Spleen (tissue), 11 donors: ENCODE measurements at regions not wholly inside any gene's neighbourhood (a gene's known extent, or its start where the extent isn't known, plus 50 kb on each side); places are given as distances from the start of the nearest gene placed in this dataset.

Source experiments
- DNase-seq: peaks from one replicate; pipeline ENCODE4 v3.0.0-alpha.2; 2020
- H3K27ac ChIP-seq, 8 donors: fragments of 200-600 bp; sonication (generic) in 7 of 8; 1 replicate in 4 of 8; 2 replicates in 4 of 8; pipeline versions ENCODE4 v1.5.0 to v1.8.0; 2016 to 2021; ENCODE audit warnings: inconsistent platforms in 4 of 8, mild to moderate bottlenecking in 4 of 8, moderate library complexity in 1 of 8
- H3K27me3 ChIP-seq, 7 donors: fragments of 200-600 bp; sonication (generic) in 6 of 7; replicated peaks in 1 of 7; 1 replicate in 4 of 7; 2 replicates in 3 of 7; pipeline versions ENCODE4 v1.5.0 to v1.8.0; 2016 to 2021; ENCODE audit warnings: inconsistent platforms in 3 of 7, mild to moderate bottlenecking in 1 of 7
- H3K36me3 ChIP-seq, 6 donors: fragments of 200-600 bp; sonication (generic) in 5 of 6; 1 replicate in 4 of 6; 2 replicates in 2 of 6; pipeline versions ENCODE4 v1.5.0 to v1.8.0; 2016 to 2021; ENCODE audit warnings: inconsistent platforms in 2 of 6
- H3K4me1 ChIP-seq, 6 donors: fragments of 200-600 bp; sonication (generic) in 5 of 6; 1 replicate in 3 of 6; 2 replicates in 3 of 6; pipeline versions ENCODE4 v1.5.0 to v1.8.0; 2016 to 2021; ENCODE audit warnings: inconsistent platforms in 3 of 6
- H3K4me3 ChIP-seq, 8 donors: fragments of 200-600 bp; sonication (generic) in 7 of 8; 1 replicate in 4 of 8; 2 replicates in 4 of 8; pipeline versions ENCODE4 v1.5.0 to v1.8.0; 2016 to 2021; ENCODE audit warnings: inconsistent platforms in 4 of 8, mild to moderate bottlenecking in 4 of 8, moderate library complexity in 2 of 8
- H3K9me3 ChIP-seq, 8 donors: fragments of 200-600 bp; sonication (generic) in 7 of 8; 1 replicate in 4 of 8; 2 replicates in 4 of 8; pipeline versions ENCODE4 v1.5.0 to v1.8.0; 2016 to 2021; ENCODE audit warnings: inconsistent platforms in 4 of 8
- CTCF ChIP-seq, 11 experiments: fragments of 200-600 bp in 7 of 11; fragments of 450-650 bp in 4 of 11; sonication (generic) in 4 of 11; IDR thresholded peaks in 8 of 11; conservative IDR thresholded peaks in 3 of 11; 1 replicate in 7 of 11; 2 replicates in 4 of 11; pipeline versions ENCODE4 v1.4.0 to v1.8.0; 2016 to 2021; ENCODE audit warnings: antibody characterized with exemption in 11 of 11, inconsistent platforms in 4 of 11, mild to moderate bottlenecking in 1 of 11
- POLR2A ChIP-seq, 3 donors: fragments of 450-650 bp; IDR thresholded peaks; one replicate each; pipeline ENCODE4 v1.5.1; 2017; ENCODE audit warnings: antibody characterized with exemption in 3 of 3, mild to moderate bottlenecking in 1 of 3
- POLR2AphosphoS5 ChIP-seq, 3 donors: sonication (generic); formaldehyde crosslinking; IDR thresholded peaks; one replicate each; pipeline ENCODE4 v1.5.1; 2017; ENCODE audit warnings: antibody characterized with exemption in 3 of 3
- WGBS, 5 donors: extraction: QIAGEN DNeasy Blood & Tissue Kit in 3 of 5; methylation state at CpG; one replicate each; pipeline versions ENCODE4 v1.1.5 to v1.1.7; 2013 to 2018; 5-methylcytosine and 5-hydroxymethylcytosine counted together
- intact Hi-C: fragments of 100-400 bp; cut with DNase I; formaldehyde crosslinking; loops from one replicate; pipeline ENCODE4 v1.15.0; 2023; ENCODE audit warnings: low total_unique reads
- donor health status: healthy with polysubstance abuse.
- donor health status: DM: no; HTN: no; CAD: no; lungs with moderate emphysema.
- donor health status: DM: no; HTN: no; CAD: no.
- donor health status: Bipolar disorder and iron deficiency.
- donor health status: healthy.
- donor health status: DM: no; HTN: no; CAD: no.
- donor health status: DM: yes; HTN: yes; CAD: no.

DNA sequence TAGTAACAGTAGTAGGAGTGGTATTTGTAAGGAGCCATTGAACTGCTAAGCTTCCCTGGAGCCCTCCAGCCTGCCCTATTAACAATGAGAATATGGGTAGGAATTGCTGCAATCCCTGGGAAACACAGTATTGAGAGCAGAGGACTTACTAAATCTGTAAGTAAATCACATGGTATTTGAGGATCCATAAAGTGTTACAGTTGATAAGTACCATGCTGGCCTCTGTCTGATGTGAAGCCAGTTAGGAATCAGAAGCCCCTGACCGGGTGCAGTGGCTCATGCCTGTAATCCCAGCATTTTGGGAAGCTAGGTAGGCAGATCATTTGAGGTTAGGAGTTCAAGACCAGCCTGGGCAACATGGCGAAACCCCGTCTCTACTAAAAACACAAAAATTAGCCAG is 224.6 kb downstream of the C1D start:
- Histone ChIP-seq H3K36me3 (no peaks in the 10 kb centered on the region), H3K27me3 (peaks cover 0 to 5% (median 0%) of the 10 kb centered on the region in 7 donors), H3K4me3 (no peak overlapping the region), H3K4me1 (no peaks in the 10 kb centered on the region), H3K9me3 (no peaks in the 10 kb centered on the region), H3K27ac (no peak overlapping the region)
- intact Hi-C loops = no loop called here
- DNase-seq = no peak
- 89 to 94% (median 92%) methylated on average over 3 of the region's 3 CpGs for WGBS, 5 donors
- no peak for TF ChIP-seq CTCF (IDR thresholded peaks at IDR 0.05 in 8 of 11, conservative IDR thresholded peaks at IDR 0.05 in 3 of 11)
- TF ChIP-seq POLR2AphosphoS5 (IDR thresholded peaks at IDR 0.05) = no peak
- no peak for TF ChIP-seq POLR2A (IDR thresholded peaks at IDR 0.05)

GRCh38 chr2:67839242-67839641 is 223.6 kb downstream of the C1D start:
- peaks cover 0 to 9% (median 0%) of the 10 kb centered on the region in 7 donors for H3K27me3 ChIP-seq
- 67 to 87% (median 78%) methylated on average over 3 of the region's 3 CpGs for WGBS, 5 donors
- no peak overlapping the region for H3K27ac ChIP-seq
- H3K4me3 ChIP-seq = no peak overlapping the region
- no peak for DNase-seq
- H3K36me3 ChIP-seq = no peaks in the 10 kb centered on the region
- H3K9me3 ChIP-seq = no peaks in the 10 kb centered on the region
- intact Hi-C loops = no loop called here
- TF ChIP-seq POLR2AphosphoS5 (IDR thresholded peaks at IDR 0.05) = no peak
- no peak for TF ChIP-seq CTCF (IDR thresholded peaks at IDR 0.05 in 8 of 11, conservative IDR thresholded peaks at IDR 0.05 in 3 of 11)
- no peak for TF ChIP-seq POLR2A (IDR thresholded peaks at IDR 0.05)
- no peaks in the 10 kb centered on the region for H3K4me1 ChIP-seq

- intact Hi-C loops = loop anchor here (10.0 kb wide), 1 partner anchor 1415 kb away; no protein-coding TSS in a partner anchor
- Histone ChIP-seq H3K9me3 (no peaks in the 10 kb centered on the region), H3K4me3 (no peak overlapping the region), H3K27me3 (peaks cover 0 to 9% (median 0%) of the 10 kb centered on the region in 7 donors), H3K36me3 (no peaks in the 10 kb centered on the region), H3K4me1 (no peaks in the 10 kb centered on the region), H3K27ac (no peak overlapping the region)
- 71 to 96% (median 87%) methylated on average over 3 of the region's 3 CpGs for WGBS, 5 donors
- no peak for TF ChIP-seq POLR2AphosphoS5 (IDR thresholded peaks at IDR 0.05)
- TF ChIP-seq POLR2A (IDR thresholded peaks at IDR 0.05) = no peak
- TF ChIP-seq CTCF (IDR thresholded peaks at IDR 0.05 in 8 of 11, conservative IDR thresholded peaks at IDR 0.05 in 3 of 11) = no peak
- DNase-seq = no peak
Observed at GRCh38 chr2:67839668-67840067, 223.1 kb downstream of the C1D start.

- Histone ChIP-seq H3K36me3 (no peaks in the 10 kb centered on the region), H3K4me3 (no peak overlapping the region), H3K27me3 (peaks cover 0 to 14% (median 0%) of the 10 kb centered on the region in 7 donors), H3K9me3 (no peaks in the 10 kb centered on the region), H3K4me1 (no peaks in the 10 kb centered on the region), H3K27ac (no peak overlapping the region)
- 37 to 46% (median 39%) methylated on average over 5 of the region's 5 CpGs for WGBS, 5 donors
- intact Hi-C loops = loop anchor here (10.0 kb wide), 1 partner anchor 1416 kb away; no protein-coding TSS in a partner anchor
- DNase-seq = peak; percentile 82
- TF ChIP-seq POLR2A (IDR thresholded peaks at IDR 0.05) (no peak), POLR2AphosphoS5 (IDR thresholded peaks at IDR 0.05) (peak in 1 of 3 donors; percentile 31), CTCF (IDR thresholded peaks at IDR 0.05 in 8 of 11, conservative IDR thresholded peaks at IDR 0.05 in 3 of 11) (peak in 10 of 11 experiments; percentile 21 to 68 (median 60))
Observed at GRCh38 chr2:67840460-67841068, 222.2 kb downstream of the C1D start.
